ACHN (cell line): ENCODE measurements at regions not wholly inside any gene's neighbourhood (a gene's known extent, or its start where the extent isn't known, plus 50 kb on each side); places are given as distances from the start of the nearest gene placed in this dataset.
A peak's percentile ranks its signal among the peaks of the same experiment; 100 is the strongest.

Source experiments
- DNase-seq: peaks from one replicate; pipeline ENCODE4 v3.0.0-alpha.2; 2015
- in situ Hi-C: cut with HindIII; loops from 2 replicates; pipeline ENCODE4 v1.10.0; 2017; ENCODE audit warnings: low sequenced_read_pairs, low pct_ligation_motif_present, low pct_unique_long_range_greater_than_20kb

DNA sequence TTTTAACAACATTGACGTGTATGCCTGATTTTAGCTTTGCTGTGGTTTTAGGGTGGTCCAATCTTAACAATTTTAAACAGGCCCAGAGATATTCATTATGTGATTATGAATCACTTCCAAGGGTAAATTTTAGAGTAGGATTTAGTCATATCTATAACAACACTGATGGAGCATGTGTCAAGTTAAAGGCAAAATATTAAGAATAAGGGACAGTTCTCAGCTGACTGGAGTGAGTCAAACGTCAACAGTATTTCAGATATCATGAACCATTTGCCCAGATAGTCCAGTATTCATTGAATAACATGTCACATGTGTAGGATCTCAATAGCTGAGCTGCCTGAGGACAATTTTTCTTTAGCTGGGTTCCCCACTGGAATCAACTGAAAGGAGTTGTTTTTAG is 61.3 kb upstream of the VCX2 start:
- in situ Hi-C loops = no loop called here
- DNase-seq = no peak

GRCh38 chrX:8233091-8233490 is 62.0 kb upstream of the VCX2 start:
- in situ Hi-C loops = no loop called here
- no peak for DNase-seq

DNA sequence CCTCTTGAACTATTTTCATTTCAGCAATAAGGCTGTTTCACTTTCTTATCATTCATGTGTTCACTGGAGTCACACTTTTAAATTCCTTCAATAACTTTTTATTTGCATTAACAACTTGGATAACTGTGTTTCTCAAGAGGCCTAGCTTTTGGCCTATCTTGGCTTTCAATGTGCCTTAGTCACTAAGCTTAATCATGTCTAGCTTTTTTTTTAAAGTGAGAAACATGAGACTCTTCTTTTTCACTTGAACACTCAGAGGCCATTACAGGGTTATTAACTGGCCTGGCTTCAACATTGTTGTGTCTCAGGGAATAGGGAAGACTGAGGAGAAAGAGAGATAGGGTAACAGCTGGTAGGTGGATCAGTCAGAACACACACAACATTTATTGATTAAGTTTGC is 64.0 kb upstream of the VCX2 start:
- in situ Hi-C loops = no loop called here
- no peak for DNase-seq

GRCh38 chrX:8237718-8238117 is 66.7 kb upstream of the VCX2 start:
- in situ Hi-C loops = no loop called here
- DNase-seq = no peak

- DNase-seq = no peak
- in situ Hi-C loops = no loop called here
Observed at GRCh38 chrX:8242431-8243020, 71.5 kb upstream of the VCX2 start.

DNA sequence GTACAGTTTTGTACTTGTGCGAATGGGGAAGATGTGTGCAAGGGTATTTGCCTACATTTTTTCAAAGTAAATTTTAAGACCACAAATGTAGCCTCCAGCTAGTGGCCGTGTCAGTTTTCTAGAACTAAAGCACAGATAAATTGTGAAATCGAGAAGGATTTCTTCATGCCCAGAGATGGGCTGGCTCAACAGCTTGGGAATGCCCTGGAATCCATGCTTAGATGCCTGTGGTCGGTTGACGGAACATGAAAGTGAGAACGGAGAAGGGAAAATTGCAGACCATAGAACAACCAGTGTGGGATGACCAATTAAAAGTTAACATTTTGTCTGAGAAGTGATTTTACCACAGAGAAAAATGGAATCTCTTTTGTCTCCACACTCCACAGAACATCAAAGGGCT is 73.2 kb upstream of the VCX2 start:
- in situ Hi-C loops = no loop called here
- no peak for DNase-seq

- peak; percentile 0 for DNase-seq
- in situ Hi-C loops = no loop called here
Observed at GRCh38 chrX:8245411-8245810, 74.3 kb upstream of the VCX2 start.

- no peak for DNase-seq
- in situ Hi-C loops = no loop called here
Observed at GRCh38 chrX:8253096-8253495, 82.0 kb upstream of the VCX2 start.

DNA sequence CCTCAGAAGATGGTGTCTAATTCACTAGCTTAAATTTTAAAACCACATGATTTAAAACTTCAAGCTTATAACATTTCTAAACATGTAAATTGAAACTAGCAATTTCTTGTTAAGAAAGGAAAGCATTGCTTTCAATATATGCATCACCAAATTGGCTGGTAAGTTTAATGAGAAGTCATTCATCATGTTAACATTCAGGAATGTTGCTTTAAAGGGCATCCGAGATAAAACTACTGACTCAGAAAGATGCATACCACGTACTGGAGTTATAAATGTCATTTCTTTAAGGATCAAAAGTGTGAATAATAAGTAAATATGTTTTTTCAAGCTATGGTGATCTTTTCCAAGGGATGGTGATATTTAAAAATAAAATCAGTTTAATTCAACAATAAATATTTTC is 83.3 kb upstream of the VCX2 start:
- in situ Hi-C loops = no loop called here
- no peak for DNase-seq

DNA sequence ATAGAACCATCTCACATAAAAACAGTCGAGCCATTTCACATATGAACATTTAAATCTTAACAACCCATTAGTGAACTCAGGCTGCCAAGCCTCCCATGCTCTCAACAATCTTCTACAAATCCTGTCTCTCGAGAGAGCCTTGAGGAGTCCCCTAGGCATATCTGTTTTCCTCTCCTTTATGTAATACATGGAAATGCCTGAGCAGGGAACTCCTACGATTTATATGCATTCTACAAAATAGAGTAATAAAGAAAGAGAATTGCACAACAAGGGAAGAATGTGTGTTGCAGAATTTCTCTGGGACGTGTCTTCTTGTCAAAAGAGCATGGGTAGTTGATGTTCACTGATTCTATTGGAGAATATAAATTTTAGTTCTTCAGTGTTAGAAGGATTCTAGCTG is 101.8 kb upstream of the VCX2 start:
- in situ Hi-C loops = no loop called here
- DNase-seq = no peak

- in situ Hi-C loops = no loop called here
- DNase-seq = no peak
Observed at GRCh38 chrX:8273451-8273895, 102.4 kb upstream of the VCX2 start.

DNA sequence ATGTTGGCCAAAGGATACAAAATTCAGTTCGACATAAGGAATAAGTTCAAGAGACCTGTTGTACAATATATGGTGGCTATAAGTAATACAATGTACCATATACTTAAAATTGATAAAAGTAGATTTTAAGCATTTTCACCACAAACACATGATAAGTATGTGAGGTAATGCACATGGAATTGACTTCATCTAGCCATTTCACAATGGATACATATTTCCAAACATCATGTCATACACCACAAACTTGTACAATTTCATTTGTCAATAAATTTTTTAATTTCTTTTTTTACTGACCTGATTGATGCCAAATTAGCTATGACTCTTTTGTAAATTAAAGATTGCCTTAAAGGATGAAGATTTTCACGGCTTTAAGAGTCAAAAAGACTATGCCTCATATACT is 103.1 kb upstream of the VCX2 start:
- no peak for DNase-seq
- in situ Hi-C loops = no loop called here

DNA sequence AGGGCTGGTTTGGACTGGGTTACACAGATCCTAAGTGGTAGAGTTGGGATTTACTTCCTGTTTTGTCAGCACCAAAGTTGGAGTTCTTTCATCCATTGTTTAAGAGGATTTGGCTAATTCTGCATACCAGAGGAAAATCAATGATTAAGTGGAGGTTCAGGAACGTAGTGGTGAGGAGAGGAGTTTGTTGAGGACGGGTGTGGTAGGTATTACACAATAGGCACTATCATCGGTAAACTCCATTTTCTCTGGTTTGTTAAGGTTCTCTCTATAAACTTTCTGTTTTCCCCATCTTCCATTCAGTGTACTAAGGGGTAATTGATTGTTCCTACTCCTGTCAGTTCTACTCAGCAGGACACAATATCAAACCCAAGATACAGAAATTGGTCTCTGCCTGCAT is 107.5 kb upstream of the VCX2 start:
- in situ Hi-C loops = no loop called here
- DNase-seq = no peak

- no peak for DNase-seq
- in situ Hi-C loops = no loop called here
Observed at GRCh38 chrX:8279323-8279722, 108.3 kb upstream of the VCX2 start.

GRCh38 chrX:8284131-8284530 is 113.1 kb upstream of the VCX2 start:
- in situ Hi-C loops = no loop called here
- peak; percentile 21 for DNase-seq

DNA sequence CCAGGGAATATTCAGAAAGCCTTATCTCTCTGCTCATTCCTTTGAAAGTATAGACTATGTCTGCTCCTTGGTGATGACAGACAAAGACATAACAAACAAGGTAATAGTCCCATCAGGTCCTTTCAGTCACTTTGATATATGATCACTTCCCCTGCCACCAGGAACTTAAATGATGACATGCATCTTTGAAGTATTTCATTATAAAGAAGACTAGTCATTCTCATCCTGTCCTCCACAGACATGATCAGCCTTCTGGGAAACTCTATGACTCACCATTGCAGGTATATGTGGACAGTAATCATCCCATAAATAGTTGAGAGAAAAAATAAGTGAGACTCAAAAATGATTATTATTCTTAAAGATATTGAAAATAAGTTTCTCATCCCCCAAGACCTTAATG is 117.5 kb upstream of the VCX2 start:
- in situ Hi-C loops = no loop called here
- no peak for DNase-seq

- no peak for DNase-seq
- in situ Hi-C loops = no loop called here
Observed at GRCh38 chrX:8289523-8289922, 118.5 kb upstream of the VCX2 start.

GRCh38 chrX:8297766-8298165 is 126.7 kb upstream of the VCX2 start:
- DNase-seq = no peak
- in situ Hi-C loops = no loop called here

DNA sequence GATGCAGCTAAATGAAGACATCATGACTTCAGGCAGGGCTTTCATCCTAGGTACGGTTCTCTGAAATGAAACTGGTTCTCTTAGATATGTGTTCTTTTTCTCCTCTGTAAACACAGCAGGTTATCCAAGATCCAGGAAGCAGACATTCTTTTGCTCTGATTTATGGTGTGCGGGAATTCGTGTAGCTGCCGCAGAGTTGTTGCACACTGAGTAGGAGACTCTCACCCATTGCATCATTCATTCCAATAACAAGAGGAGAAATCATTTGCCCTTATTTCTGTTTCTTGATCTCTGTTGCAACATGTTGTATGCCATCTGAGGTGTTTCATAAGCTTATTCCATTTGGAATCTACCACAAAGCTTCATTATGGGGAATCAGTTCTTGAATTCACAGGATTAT is 133.6 kb upstream of the VCX2 start:
- in situ Hi-C loops = no loop called here
- no peak for DNase-seq

GRCh38 chrX:8305350-8305749 is 134.3 kb upstream of the VCX2 start:
- in situ Hi-C loops = no loop called here
- no peak for DNase-seq

DNA sequence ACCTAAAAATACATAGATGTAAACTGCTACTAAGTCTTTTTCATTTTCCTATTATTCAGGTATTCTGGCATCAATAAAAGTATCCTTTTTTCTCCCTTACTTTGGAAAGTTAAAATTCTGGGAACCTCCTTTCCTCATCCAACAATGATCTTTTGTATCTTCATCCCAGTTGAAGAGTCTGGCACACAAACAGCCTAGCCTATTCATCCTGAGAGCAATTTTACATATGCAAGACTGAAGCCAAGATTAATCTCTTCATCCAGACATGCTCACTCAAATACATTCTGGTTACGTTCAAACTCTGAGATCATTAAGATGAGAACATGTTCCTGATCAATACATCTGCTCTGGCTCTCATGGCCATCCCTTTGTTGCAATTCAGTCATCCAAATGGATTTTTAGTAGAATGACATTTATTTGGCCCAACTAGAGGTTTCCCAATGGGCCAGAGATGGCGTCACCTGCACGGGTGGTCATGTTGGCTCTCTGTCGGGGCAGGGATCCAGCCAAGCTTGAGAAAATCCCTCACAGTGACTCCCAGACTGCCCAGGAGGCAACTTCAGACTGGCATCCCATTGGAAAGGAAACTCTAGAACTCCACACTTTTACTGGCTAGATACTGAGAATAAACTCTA is 135.3 kb upstream of the VCX2 start:
- in situ Hi-C loops = no loop called here
- DNase-seq = no peak
